ENCODE measurements at regions not wholly inside any gene's neighbourhood (a gene's known extent, or its start where the extent isn't known, plus 50 kb on each side); places are given as distances from the start of the nearest gene placed in this dataset.

DNA sequence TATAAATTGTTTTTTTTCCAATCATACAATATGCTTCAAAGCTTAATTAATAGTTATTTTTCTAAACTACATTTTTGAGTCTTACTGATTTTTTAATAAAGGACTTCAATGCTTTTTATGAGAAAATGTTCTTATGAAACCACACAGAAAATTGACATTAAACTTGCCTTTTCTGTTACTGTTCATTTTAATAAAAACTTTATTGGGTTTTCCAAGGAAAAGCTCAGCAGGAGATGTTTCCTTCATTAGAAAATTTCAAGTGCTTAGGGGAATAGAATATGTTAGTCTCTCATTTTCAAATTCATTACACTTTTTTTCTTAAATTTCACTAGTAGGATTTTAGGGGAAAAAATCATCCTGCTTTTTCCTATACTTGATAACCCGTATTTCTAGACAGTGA, 711.4 kb downstream of the DIPK2A start:
- H3F3A ChIP-seq (ENCODE audit: insufficient read depth, low read length, poor library complexity, severe bottlenecking), result no peaks in the 10 kb centered on the region
- no peak overlapping the region for H3K9ac ChIP-seq (ENCODE audit: low read length)
- no peaks in the 10 kb centered on the region for H4K20me1 ChIP-seq (ENCODE audit: insufficient read depth)
- no peak overlapping the region for H3K4me3 ChIP-seq (ENCODE audit: low read length)
- no peaks in the 10 kb centered on the region for H3K36me3 ChIP-seq (ENCODE audit: insufficient read depth, low read length)
- H2AFZ ChIP-seq (ENCODE audit: low read depth, low read length), result no peak overlapping the region
- H3K4me2 ChIP-seq (ENCODE audit: low read length), result no peak overlapping the region
- H3K9me3 ChIP-seq (ENCODE audit: low read length), result peaks cover 3% of the 10 kb centered on the region
- no peak overlapping the region for H3K27ac ChIP-seq (ENCODE audit: low read length)
- H3K27me3 ChIP-seq (ENCODE audit: insufficient read depth, low read depth, low read length), result no peaks in the 10 kb centered on the region
- H3K79me2 ChIP-seq (replicated peaks; ENCODE audit: insufficient read depth, low read length), result no peaks in the 10 kb centered on the region
- no peak for TF ChIP-seq POLR2AphosphoS5 (IDR thresholded peaks at IDR 0.05)
- TF ChIP-seq EP300 (conservative IDR thresholded peaks at IDR 0.05; ENCODE audit: poor library complexity, severe bottlenecking), result no peak
- TF ChIP-seq EZH2 (IDR thresholded peaks at IDR 0.05; ENCODE audit: borderline replicate concordance, insufficient read depth, low read length, poor library complexity, severe bottlenecking), result no peak
- TF ChIP-seq SMC3 (conservative IDR thresholded peaks at IDR 0.05; ENCODE audit: poor library complexity), result no peak
- no peak for TF ChIP-seq RAD21 (conservative IDR thresholded peaks at IDR 0.05)
- TF ChIP-seq MXI1 (conservative IDR thresholded peaks at IDR 0.05; ENCODE audit: poor library complexity, severe bottlenecking), result no peak
- TF ChIP-seq TAF1 (IDR thresholded peaks at IDR 0.05; ENCODE audit: low read depth), result no peak
- TF ChIP-seq, protein P1, sequence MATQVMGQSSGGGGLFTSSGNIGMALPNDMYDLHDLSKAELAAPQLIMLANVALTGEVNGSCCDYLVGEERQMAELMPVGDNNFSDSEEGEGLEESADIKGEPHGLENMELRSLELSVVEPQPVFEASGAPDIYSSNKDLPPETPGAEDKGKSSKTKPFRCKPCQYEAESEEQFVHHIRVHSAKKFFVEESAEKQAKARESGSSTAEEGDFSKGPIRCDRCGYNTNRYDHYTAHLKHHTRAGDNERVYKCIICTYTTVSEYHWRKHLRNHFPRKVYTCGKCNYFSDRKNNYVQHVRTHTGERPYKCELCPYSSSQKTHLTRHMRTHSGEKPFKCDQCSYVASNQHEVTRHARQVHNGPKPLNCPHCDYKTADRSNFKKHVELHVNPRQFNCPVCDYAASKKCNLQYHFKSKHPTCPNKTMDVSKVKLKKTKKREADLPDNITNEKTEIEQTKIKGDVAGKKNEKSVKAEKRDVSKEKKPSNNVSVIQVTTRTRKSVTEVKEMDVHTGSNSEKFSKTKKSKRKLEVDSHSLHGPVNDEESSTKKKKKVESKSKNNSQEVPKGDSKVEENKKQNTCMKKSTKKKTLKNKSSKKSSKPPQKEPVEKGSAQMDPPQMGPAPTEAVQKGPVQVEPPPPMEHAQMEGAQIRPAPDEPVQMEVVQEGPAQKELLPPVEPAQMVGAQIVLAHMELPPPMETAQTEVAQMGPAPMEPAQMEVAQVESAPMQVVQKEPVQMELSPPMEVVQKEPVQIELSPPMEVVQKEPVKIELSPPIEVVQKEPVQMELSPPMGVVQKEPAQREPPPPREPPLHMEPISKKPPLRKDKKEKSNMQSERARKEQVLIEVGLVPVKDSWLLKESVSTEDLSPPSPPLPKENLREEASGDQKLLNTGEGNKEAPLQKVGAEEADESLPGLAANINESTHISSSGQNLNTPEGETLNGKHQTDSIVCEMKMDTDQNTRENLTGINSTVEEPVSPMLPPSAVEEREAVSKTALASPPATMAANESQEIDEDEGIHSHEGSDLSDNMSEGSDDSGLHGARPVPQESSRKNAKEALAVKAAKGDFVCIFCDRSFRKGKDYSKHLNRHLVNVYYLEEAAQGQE (IDR thresholded peaks at IDR 0.05; ENCODE audit: borderline replicate concordance), result no peak
- TF ChIP-seq, protein P2, sequence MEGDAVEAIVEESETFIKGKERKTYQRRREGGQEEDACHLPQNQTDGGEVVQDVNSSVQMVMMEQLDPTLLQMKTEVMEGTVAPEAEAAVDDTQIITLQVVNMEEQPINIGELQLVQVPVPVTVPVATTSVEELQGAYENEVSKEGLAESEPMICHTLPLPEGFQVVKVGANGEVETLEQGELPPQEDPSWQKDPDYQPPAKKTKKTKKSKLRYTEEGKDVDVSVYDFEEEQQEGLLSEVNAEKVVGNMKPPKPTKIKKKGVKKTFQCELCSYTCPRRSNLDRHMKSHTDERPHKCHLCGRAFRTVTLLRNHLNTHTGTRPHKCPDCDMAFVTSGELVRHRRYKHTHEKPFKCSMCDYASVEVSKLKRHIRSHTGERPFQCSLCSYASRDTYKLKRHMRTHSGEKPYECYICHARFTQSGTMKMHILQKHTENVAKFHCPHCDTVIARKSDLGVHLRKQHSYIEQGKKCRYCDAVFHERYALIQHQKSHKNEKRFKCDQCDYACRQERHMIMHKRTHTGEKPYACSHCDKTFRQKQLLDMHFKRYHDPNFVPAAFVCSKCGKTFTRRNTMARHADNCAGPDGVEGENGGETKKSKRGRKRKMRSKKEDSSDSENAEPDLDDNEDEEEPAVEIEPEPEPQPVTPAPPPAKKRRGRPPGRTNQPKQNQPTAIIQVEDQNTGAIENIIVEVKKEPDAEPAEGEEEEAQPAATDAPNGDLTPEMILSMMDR (IDR thresholded peaks at IDR 0.05; ENCODE audit: poor library complexity, severe bottlenecking), result no peak
- no peaks in the 10 kb centered on the region for H3K9me2 ChIP-seq (ENCODE audit: insufficient read depth, low read length)

DNA sequence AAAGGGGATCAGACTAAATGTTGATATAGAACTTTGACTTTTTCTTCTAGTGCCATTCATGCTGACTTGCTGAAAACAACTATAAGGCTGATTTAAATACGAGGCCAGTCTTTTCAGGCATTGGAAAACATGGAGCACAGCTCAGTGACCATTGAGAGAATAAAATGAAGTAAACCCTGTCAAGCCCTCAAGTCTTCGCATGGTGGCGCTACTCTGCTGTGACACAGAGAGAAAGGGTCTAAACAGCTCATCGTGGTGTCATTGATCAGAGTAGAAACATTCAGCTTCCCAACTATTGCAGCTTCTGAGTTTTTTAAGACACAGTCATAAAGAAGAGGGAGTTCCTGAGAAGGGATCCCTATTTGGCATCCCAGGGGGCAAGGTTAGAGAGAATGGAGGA, 716.2 kb downstream of the DIPK2A start:
- no peak overlapping the region for H2AFZ ChIP-seq (ENCODE audit: low read depth, low read length)
- no peak overlapping the region for H3K4me3 ChIP-seq (ENCODE audit: low read length)
- no peaks in the 10 kb centered on the region for H3F3A ChIP-seq (ENCODE audit: insufficient read depth, low read length, poor library complexity, severe bottlenecking)
- H3K4me2 ChIP-seq (ENCODE audit: low read length), result no peak overlapping the region
- no peaks in the 10 kb centered on the region for H4K20me1 ChIP-seq (ENCODE audit: insufficient read depth)
- no peaks in the 10 kb centered on the region for H3K9me2 ChIP-seq (ENCODE audit: insufficient read depth, low read length)
- no peaks in the 10 kb centered on the region for H3K79me2 ChIP-seq (replicated peaks; ENCODE audit: insufficient read depth, low read length)
- peaks cover 5% of the 10 kb centered on the region for H3K9me3 ChIP-seq (ENCODE audit: low read length)
- no peaks in the 10 kb centered on the region for H3K27me3 ChIP-seq (ENCODE audit: insufficient read depth, low read depth, low read length)
- no peaks in the 10 kb centered on the region for H3K36me3 ChIP-seq (ENCODE audit: insufficient read depth, low read length)
- H3K9ac ChIP-seq (ENCODE audit: low read length), result no peak overlapping the region
- TF ChIP-seq MXI1 (conservative IDR thresholded peaks at IDR 0.05; ENCODE audit: poor library complexity, severe bottlenecking) (no peak), EZH2 (IDR thresholded peaks at IDR 0.05; ENCODE audit: borderline replicate concordance, insufficient read depth, low read length, poor library complexity, severe bottlenecking) (no peak), SMC3 (conservative IDR thresholded peaks at IDR 0.05; ENCODE audit: poor library complexity) (no peak), TAF1 (IDR thresholded peaks at IDR 0.05; ENCODE audit: low read depth) (no peak), RAD21 (conservative IDR thresholded peaks at IDR 0.05) (no peak), EP300 (conservative IDR thresholded peaks at IDR 0.05; ENCODE audit: poor library complexity, severe bottlenecking) (no peak)
- TF ChIP-seq, protein P2 (IDR thresholded peaks at IDR 0.05; ENCODE audit: poor library complexity, severe bottlenecking), result no peak
- TF ChIP-seq, protein P1 (IDR thresholded peaks at IDR 0.05; ENCODE audit: borderline replicate concordance), result no peak
- H3K27ac ChIP-seq (ENCODE audit: low read length), result no peak overlapping the region
